Omental fat pad (tissue), 3 donors: ENCODE measurements at regions not wholly inside any gene's neighbourhood (a gene's known extent, or its start where the extent isn't known, plus 50 kb on each side); places are given as distances from the start of the nearest gene placed in this dataset.

ENCODE experiments used
- ATAC-seq: fragments of 150-250 bp; one replicate; pipeline ENCODE4 v1.9.1; 2016; ENCODE audit warnings: mild to moderate bottlenecking, moderate library complexity; ENCODE audit not compliant: low FRiP score
- DNase-seq: peaks from one replicate; pipeline ENCODE4 v3.0.0-alpha.2; 2019; ENCODE audit warnings: low spot score
- CTCF ChIP-seq, 3 donors: fragments of 450-650 bp; IDR thresholded peaks; one replicate each; pipeline ENCODE4 v1.5.1; 2016 to 2017; ENCODE audit warnings: antibody characterized with exemption in 3 of 3, mild to moderate bottlenecking in 3 of 3, moderate library complexity in 2 of 3

GRCh38 chr5:15245913-15246312, 254.1 kb upstream of the FBXL7 start:
- DNase-seq (no peak), ATAC-seq (no peak)
- TF ChIP-seq CTCF (IDR thresholded peaks at IDR 0.05), result no peak

GRCh38 chr5:15243301-15244020, 256.5 kb upstream of the FBXL7 start:
- ATAC-seq (no peak), DNase-seq (no peak)
- TF ChIP-seq CTCF (IDR thresholded peaks at IDR 0.05), result no peak

GRCh38 chr5:15241216-15241821, 258.7 kb upstream of the FBXL7 start:
- no peak for TF ChIP-seq CTCF (IDR thresholded peaks at IDR 0.05)
- no peak for DNase-seq
- ATAC-seq, result no peak

- no peak for TF ChIP-seq CTCF (IDR thresholded peaks at IDR 0.05)
- ATAC-seq, result no peak
- DNase-seq, result no peak
Measured at GRCh38 chr5:15238006-15238405, 262.0 kb upstream of the FBXL7 start.

GRCh38 chr5:15236911-15237508, 263.0 kb upstream of the FBXL7 start:
- no peak for ATAC-seq
- TF ChIP-seq CTCF (IDR thresholded peaks at IDR 0.05), result no peak
- no peak for DNase-seq

GRCh38 chr5:15234911-15235310, 265.1 kb upstream of the FBXL7 start:
- no peak for TF ChIP-seq CTCF (IDR thresholded peaks at IDR 0.05)
- no peak for DNase-seq
- no peak for ATAC-seq

- DNase-seq (no peak), ATAC-seq (no peak)
- no peak for TF ChIP-seq CTCF (IDR thresholded peaks at IDR 0.05)
Measured at GRCh38 chr5:15234366-15234765, 265.6 kb upstream of the FBXL7 start.
